GM21360 (cell line): ENCODE measurements at regions not wholly inside any gene's neighbourhood (a gene's known extent, or its start where the extent isn't known, plus 50 kb on each side); places are given as distances from the start of the nearest gene placed in this dataset.

ENCODE experiments used
- ATAC-seq: cut with Tn5 transposase; IDR thresholded peaks from one replicate; pipeline ENCODE4 v1.9.1; 2021; ENCODE audit warnings: mild to moderate bottlenecking, moderate library complexity; ENCODE audit not compliant: unreplicated experiment

DNA sequence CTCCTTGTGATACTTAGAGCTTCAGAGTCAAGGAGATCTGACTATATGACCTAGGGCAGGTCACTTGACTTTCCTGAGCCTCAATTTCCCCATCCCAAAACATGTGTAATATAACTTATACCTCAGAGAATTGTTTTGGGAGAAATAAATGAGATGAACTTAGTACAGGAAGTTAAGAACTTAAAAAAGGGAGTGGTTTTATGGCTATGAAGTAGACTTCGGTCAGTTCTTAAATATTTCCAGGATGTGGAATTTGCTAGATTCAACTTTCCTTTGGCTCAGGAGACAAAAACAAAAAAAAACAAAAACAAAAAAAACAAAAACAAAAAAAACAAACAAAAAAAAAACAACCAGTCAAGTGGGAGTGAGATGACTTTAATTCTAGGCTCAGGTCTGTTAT is 116.7 kb downstream of the EDEM1 start:
- ATAC-seq, result no peak

DNA sequence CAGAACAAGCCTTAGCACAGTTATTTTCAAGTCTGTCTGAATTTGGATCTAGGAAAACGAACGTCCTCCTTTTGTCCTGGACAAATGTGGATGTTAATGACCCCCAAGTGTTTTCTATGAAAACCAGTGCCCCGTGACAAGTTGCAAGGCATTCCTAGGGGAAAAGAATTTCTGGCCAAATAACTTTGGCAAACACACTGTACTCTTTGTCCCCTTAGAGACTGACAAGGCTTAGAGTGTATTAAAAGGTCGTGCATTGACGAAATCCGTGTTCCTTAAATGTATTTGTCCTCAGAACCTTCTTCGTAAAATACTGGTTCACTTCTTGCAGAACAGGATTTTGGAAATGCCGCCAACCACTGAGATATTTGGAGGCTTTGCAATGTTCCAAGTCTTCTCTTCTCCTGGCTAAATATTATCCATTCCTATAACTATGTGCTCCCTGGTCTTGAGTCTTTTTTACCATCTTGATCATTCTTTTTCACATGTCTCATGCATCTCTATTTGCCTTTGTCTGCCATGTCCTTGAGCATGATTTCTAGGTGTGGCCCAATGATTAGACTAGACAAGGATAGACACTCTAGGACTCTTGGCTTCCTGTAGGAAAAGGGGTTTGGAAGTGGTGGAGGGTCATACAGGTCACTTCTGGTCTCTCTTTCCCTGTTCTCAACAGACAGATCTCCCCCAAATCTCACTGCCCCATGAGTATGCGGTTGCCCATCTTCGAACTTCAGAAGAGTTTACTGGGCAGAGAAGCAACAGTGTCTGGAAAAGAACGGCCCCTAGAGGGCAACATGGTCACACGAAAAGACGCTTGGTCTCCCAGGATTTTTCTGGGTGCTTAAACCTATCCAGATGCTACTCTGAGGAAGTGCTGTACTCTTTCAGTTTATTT is 117.5 kb downstream of the EDEM1 start:
- peak; percentile 72 for ATAC-seq

DNA sequence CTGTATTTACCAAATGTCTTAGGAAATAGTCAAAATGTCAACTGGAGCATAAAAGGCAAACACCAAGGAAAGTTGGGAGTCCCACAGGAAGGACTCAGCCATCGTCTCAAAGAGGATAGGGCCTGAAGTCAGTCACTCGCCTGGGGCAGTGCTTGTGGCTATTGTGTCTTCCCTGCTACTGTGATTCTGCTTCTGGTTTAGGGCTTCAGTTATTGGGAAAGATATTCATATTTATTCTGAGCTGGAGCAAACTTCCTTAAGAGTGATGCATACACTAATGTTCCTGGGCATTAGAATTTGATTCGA is 118.1 kb downstream of the EDEM1 start:
- peak; percentile 27 for ATAC-seq

DNA sequence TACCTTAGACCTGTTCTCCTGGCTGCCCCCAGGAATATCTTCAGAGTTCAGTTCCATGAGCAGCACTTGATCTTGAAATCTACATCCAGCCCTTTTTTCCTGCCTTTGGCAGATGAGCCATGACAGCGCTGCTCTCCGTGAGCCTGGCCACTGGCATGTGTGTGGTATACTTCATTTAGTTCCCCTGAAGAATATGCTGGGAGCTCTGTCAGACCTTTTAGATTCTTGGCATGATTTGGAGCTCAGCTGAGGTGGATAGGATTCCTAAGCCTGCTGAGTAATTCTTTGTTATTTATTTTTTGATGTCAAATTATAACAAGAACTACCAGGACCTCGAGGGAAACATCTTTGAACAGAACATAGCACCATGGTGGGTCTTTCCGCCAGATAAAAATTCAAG is 121.7 kb downstream of the EDEM1 start:
- ATAC-seq, result no peak

DNA sequence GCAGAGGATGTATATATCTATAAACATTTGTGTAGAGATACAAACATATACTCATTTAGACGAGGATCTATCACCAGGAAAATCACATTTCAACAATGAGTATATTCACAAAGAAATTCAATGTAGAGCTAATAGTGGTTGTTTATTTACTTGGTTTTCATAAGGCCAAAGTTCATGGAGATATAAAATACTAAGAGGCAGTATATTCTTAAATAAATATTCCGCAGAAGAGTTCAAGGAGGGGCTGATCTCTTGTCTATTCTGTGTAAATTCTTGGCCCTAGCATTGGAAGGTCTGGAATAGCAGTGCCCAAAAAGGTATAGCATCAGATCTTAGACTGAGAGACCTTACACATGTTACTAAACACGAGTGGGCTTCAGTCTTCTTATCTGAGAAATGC is 122.1 kb downstream of the EDEM1 start:
- no peak for ATAC-seq

DNA sequence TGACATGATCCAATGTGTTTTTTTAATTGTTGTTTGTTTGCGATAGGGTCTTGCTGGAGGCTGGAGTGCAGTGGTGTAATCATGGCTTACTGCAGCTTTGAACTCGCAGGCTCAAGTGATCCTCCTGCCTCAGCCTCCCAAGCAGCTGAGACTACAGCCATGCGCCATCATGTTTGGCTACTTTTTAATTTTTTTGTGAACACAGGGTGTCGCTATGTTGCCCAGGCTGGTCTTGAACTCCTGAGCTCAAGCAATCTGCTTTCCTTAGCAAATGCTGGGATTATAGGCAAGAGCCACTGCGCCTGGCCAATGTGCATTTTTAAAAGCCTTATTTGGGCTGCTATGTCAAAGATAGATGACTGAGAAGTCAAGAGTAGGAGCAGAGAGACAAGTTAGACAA is 123.0 kb downstream of the EDEM1 start:
- no peak for ATAC-seq

DNA sequence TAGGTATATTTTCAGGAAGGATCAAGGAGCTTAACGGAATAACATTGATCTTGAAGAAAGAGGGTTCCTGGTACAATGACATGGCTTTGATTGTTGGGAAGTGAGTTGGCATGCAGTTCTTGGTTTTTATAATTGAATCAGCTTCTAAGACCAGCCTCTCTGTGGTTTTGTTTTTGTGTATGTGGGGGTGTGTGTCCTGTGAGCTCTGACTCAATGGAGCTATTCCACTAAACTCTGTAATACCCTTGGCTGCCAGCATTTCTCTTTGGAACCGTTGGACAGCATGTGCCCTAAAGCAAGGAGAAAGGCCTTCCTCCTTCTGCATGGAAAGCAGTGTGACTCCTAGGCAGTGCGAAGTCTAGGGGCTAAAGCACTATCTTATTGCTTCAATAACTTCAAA is 124.8 kb downstream of the EDEM1 start:
- no peak for ATAC-seq

DNA sequence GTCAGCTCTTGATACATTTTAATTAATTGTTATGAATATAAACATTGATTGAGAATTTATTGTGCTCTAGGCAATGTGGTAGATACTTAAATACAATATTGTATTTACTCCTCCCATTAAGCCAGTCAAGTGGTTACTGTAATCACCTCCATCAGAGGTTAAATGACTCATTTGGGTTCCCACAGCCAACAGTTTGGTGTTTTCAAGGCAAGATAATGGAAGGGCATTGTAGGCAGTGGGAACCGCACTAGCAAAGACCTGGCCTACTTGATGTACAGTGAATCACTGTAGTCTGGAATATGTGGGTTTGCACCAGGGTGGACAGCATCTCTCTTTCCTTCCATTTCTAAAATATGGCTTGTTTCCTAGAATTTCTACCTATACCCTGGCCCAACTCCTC is 127.4 kb downstream of the EDEM1 start:
- ATAC-seq, result no peak

DNA sequence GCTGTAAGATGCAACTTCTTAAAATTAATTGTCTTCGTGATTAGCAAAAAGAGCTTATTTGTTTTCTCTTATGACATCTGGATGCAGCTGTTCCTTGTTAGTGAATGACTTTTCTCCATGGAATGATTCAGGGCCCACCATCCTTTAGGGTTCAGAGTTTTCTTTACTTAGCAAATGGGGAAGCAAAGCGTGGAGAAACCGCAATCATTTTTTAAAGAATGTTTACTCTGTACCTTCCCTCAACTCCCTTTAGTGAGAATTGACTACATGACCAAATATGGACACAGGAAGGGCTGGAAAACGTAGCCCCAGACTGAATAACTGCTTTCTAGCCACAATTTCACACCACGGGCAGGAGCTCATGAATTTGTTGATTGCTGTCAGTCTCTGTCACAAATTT is 130.1 kb downstream of the EDEM1 start:
- ATAC-seq, result no peak

DNA sequence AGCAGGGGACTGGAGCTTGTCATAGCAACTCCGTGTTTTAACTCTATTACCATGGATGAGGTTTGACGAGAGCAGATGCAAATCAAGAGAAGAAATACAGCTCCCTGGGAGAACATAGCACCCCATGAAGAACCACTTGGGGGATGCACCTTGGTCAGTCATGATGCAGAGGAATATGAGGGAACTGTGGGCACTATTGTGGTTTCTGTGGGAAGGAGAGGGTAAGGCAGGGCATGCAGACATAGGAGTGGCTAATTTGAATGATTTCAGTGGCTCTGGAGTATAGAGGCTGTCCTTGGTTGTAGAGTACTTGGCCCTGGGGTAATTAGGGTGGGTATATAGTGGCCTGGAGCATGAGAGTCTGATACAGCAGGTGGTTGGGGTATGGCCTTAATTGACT is 131.9 kb downstream of the EDEM1 start:
- no peak for ATAC-seq

DNA sequence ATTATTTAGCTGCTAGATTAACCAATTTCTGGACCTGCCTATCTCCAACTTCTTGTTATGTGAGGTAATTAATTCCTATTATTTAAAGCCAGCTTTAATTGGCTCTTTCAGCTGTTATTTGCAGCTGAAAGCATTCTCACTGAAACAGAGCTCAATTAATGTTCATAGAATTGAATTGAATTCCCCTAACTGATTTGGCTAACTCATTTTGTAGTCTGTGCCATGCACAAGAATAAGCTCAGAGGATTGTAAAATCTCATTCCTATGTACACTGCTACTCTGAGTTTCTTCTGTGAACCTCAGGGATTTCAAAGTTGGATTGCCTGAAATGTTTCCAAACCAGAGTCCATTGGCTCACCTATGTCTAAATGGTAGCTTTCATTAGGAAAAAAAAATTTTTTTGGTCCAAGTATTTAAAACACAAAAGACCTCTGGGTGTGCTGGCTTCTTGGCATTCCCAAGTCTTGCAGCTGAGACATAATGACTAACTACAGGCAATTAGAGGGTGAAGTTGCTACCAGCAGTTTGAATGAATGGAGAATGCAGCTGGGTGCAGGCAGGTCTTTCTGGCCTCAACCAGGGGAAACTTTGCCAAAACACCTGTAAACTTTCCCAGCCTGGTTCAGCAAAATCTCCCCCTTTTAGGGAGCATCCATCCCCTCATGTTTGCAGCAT is 134.3 kb downstream of the EDEM1 start:
- ATAC-seq, result no peak

DNA sequence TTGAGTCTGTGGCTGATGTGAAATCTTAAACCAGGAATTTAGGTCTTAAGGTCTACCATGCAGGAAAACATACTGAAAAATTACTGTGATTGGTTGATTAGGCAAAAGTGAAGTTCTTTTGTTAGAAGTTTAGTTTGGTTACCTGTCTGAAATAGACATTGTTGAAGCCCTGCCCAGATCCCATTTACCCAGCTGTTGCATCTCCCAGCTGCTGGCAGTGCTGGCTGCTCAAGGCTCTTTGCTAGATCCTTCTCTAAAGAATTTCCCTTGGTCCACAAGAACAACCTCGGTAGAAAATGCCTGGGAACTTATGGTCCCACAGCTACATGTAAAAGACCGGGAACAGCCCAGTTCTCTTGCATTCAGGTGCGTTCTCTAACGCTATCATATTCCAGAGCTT is 137.3 kb downstream of the EDEM1 start:
- no peak for ATAC-seq

DNA sequence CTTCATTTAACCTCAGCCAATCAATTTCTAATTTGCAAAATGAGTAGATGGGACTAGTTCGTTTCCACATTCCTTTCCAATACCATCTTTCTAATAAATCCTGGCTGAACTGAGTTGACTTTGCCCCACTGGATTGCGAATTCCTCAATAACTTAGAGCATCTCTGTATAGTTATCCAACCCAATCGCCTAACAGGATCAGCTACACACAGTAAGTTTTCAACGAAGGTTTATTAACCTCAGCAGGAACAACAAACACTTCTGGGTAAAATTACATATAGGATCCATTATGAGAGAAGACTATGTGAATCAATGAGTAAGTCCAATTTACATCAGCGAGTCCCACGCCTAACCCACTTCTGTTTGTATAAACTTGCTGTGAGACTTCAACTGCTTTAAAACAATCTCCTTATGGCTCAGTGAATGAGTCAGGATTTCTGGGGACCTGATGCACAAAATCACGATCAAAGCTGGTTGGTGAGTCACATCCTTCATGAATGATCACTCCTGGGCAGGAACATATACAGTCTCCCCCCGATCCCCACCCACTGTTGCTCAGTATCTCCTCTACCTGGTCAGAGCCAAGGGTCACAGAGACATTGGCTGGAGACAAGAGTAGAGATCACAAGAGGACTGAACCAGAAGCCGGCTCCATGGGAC is 142.8 kb downstream of the EDEM1 start:
- no peak for ATAC-seq

DNA sequence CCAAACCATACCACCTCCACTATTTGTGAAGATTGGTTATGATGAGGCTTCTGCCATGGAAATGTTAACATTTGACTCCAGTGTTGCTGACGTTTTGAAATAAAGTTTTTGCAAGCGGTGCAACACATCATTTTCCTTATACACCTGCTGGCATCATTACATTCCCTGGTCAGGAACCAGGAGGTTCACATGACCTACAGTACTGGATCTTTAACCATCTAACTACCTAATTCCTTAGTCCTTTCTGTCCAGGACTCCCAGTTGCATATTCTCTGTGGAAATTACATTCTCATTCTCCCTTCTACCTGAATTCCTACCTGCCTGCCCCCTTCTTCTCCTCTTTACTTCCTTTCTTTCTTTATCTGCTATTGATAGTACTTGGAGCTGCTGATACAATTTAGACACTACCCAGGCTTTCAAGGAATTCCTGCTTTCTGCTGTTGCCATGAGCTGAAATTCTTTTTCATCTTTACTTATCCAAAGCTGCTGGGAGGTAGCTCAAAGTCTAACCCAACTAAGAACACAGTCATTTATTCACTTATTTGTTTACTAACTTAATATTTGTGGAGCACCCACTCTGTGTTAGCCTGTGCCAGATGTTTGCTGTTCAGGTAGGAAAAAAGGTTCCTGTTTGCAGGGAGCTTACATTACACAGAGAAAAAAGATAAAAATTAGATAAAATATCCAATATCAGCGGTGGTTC is 144.2 kb downstream of the EDEM1 start:
- ATAC-seq, result no peak

DNA sequence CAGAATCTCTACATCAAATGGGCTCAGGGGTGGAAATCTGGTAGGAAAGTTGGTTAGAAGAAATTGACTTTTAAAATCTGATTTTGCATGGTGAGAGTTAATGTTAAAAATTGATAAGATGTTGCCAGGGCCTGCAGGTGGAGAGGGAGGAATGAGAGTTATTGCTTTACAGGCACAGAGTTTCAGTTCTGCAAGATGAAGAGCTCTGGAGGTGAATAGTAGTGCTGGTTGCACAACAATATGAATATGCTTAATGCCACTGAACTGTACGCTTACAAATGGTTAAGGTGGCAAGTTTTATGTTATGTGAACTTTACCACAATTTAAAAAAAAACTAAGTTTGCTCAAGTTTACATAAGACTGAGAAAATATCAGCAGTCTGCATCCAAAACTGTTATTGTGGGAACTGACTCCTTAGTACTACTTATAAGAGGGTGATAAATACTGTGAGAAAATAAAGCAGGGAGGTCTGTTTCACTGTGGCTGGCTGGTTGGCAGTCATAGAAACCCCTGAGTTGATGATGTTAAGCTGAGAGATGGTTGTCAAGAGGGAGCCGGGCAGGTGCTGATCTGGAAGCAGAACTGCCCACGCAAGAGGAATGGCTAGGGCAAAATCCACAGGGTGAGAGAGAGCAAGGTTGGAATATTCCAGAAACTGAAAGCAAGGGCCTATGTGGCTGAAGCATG is 144.9 kb downstream of the EDEM1 start:
- peak; percentile 88 for ATAC-seq

DNA sequence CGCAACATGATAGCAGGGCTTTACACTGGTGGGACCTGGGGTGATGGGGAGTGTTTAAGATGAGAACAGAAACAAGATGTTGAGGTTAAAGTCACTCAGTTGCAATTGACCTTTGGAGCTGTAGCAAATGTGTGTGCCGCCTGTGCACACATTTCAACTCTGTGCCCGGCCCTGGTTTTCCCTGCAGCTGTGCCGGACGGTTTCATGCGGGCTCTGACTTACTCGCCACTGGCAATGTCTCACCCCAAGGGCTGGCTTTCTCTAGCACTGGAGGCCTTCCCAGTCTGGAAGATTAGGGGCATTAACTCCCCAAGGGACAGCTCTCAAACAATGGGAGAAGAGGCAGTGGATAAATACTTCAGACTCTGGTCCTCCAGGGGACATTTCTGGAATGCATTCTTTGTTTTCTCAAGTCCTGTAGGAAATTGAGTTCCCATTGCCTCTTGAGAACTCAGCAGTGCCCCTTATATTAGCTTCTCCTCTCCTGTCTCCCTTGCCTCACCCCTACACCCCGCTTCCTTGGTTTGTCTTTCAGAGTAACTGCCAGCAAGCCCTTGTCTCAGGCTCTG is 152.5 kb downstream of the EDEM1 start:
- no peak for ATAC-seq

DNA sequence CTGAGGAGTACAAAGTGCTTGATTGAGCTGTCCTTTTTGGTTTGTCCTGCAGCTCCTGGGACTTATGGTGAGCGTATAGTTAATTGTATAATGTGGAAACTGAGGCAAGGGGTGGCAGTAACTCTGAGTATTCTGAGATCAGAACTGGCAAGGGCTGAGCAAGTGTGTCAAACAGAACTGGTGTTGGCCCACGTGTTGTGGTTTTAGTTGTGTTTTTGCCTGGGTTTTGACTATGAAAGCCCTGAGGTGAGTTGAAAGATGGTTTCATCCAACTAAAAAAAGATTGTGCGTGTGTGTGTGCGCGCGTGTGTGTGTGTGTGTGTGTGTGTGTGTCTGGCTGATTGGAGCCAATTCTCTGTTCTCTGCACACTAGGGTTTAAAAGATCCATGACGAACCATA is 154.1 kb downstream of the EDEM1 start:
- ATAC-seq, result no peak

DNA sequence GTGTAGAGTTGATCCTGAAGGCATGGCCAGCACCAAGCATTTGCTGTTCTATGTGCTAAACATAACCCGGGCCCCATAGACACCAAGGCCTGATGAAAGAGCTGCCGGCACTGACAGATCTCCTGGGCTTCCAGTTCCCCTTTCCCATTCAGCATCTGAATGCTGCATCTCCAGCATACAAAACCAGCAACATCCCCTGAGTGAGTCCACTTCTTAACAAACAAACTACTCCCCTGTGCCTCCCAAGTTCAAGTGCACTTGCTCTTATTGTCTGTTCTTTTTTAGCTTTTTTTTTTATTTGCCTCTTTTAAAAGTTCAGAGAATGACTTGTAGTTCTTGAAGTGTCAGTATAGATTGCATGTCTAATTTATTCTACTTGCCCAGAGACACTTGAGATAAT is 156.0 kb downstream of the EDEM1 start:
- no peak for ATAC-seq

DNA sequence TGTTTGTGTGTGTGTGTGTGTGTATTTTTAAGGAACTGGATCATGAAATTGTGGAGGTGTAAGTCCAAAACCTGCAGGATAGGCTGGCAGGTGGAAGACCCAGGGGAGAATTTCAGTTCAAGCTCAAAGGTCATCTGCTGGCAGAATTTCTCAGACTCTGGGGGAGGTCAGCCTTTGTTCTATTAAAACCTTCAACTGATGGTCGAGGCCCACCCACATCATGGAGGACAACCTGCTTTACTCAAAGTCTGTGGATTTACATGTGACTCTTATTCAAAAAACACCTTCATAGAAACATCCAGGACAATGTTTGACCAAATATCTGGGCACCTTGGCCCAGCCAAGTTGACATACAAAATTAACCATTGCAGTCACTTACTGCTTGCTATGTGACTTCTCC is 157.2 kb downstream of the EDEM1 start:
- ATAC-seq, result no peak

DNA sequence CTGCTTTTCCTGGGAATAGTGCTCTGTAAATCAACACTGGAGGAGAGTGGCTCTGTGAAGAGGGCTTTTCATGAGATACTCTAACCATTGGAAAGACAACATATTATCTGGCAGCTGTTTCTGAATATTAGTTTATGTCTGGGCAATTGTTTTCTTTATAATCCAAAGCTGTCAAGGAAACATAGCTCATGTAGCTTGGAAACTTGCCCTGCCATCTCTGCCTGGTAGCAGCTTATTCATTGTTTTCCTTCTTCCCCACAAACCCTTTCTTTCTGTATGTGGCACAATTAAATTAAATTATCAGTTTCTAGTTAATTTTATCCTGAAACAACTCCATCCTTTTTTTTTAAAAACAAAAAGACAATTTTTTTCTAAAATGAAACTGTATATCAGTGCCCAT is 160.0 kb downstream of the EDEM1 start:
- no peak for ATAC-seq
